Cardiac muscle cell (in vitro differentiated cells and primary cell): ENCODE measurements at regions not wholly inside any gene's neighbourhood (a gene's known extent, or its start where the extent isn't known, plus 50 kb on each side); places are given as distances from the start of the nearest gene placed in this dataset.

ENCODE experiments used
- DNase-seq, 2 donors: peaks; one replicate each; pipeline versions ENCODE4 v3.0.0 to v3.0.0-alpha.2; 2010 to 2017; ENCODE audit warnings: low read depth in 1 of 2, low spot score in 1 of 2
- H3K27ac ChIP-seq: fragments of 200-600 bp; sonication (generic); 2 replicates; pipeline ENCODE4 v1.5.1; 2016
- H3K27me3 ChIP-seq: fragments of 200-600 bp; sonication (generic); 2 replicates; pipeline ENCODE4 v1.6.0; 2016; ENCODE audit warnings: control low read depth
- H3K36me3 ChIP-seq: fragments of 200-600 bp; sonication (generic); 2 replicates; pipeline ENCODE4 v1.5.1; 2016; ENCODE audit warnings: control low read depth
- H3K4me1 ChIP-seq: fragments of 200-600 bp; sonication (generic); 2 replicates; pipeline ENCODE4 v1.8.1; 2017; ENCODE audit warnings: low read depth, mild to moderate bottlenecking, mixed run types
- H3K4me3 ChIP-seq: fragments of 200-600 bp; sonication (generic); 2 replicates; pipeline ENCODE4 v1.5.1; 2016; ENCODE audit warnings: mild to moderate bottlenecking
- H3K9me3 ChIP-seq: fragments of 200-600 bp; sonication (generic); 2 replicates; pipeline ENCODE4 v1.5.1; 2017; ENCODE audit warnings: low read depth, mild to moderate bottlenecking, control low read depth
- CTCF ChIP-seq: IDR thresholded peaks from 2 replicates; pipeline ENCODE4 v1.5.1; 2012; ENCODE audit warnings: low read depth, mild to moderate bottlenecking, low read length

- H3K4me3 ChIP-seq = no peak overlapping the region
- peaks cover 3% of the 10 kb centered on the region for H3K4me1 ChIP-seq
- TF ChIP-seq CTCF = no peak
- no peaks in the 10 kb centered on the region for H3K36me3 ChIP-seq
- H3K27ac ChIP-seq = no peak overlapping the region
- H3K9me3 ChIP-seq = no peaks in the 10 kb centered on the region
- no peak for DNase-seq
- H3K27me3 ChIP-seq = no peaks in the 10 kb centered on the region
Measured at GRCh38 chr3:103977417-103977816, 1389.3 kb upstream of the ALCAM start.

- Histone ChIP-seq H3K4me1 (no peaks in the 10 kb centered on the region), H3K4me3 (no peak overlapping the region), H3K27me3 (no peaks in the 10 kb centered on the region), H3K9me3 (no peaks in the 10 kb centered on the region), H3K27ac (no peak overlapping the region), H3K36me3 (no peaks in the 10 kb centered on the region)
- DNase-seq = peak in 1 of 2 donors; percentile 34
- TF ChIP-seq CTCF = peak; percentile 4
Measured at GRCh38 chr3:103991461-103992115, 1375.1 kb upstream of the ALCAM start.

- no peaks in the 10 kb centered on the region for H3K27me3 ChIP-seq
- TF ChIP-seq CTCF = no peak
- no peaks in the 10 kb centered on the region for H3K4me1 ChIP-seq
- H3K9me3 ChIP-seq = no peaks in the 10 kb centered on the region
- no peak overlapping the region for H3K4me3 ChIP-seq
- H3K36me3 ChIP-seq = no peaks in the 10 kb centered on the region
- H3K27ac ChIP-seq = no peak overlapping the region
- DNase-seq = no peak
Measured at GRCh38 chr3:103992469-103992868, 1374.2 kb upstream of the ALCAM start.

- H3K9me3 ChIP-seq = no peaks in the 10 kb centered on the region
- H3K4me1 ChIP-seq = no peaks in the 10 kb centered on the region
- no peak for DNase-seq
- no peak overlapping the region for H3K4me3 ChIP-seq
- H3K27me3 ChIP-seq = no peaks in the 10 kb centered on the region
- H3K27ac ChIP-seq = no peak overlapping the region
- H3K36me3 ChIP-seq = no peaks in the 10 kb centered on the region
- TF ChIP-seq CTCF = no peak
Measured at GRCh38 chr3:104004956-104005355, 1361.8 kb upstream of the ALCAM start.

- Histone ChIP-seq H3K4me3 (no peak overlapping the region), H3K27ac (no peak overlapping the region), H3K36me3 (no peaks in the 10 kb centered on the region), H3K4me1 (no peaks in the 10 kb centered on the region), H3K27me3 (no peaks in the 10 kb centered on the region), H3K9me3 (no peaks in the 10 kb centered on the region)
- no peak for DNase-seq
- TF ChIP-seq CTCF = no peak
Measured at GRCh38 chr3:104005815-104006214, 1360.9 kb upstream of the ALCAM start.
